HG03565 (cell line): ENCODE measurements at regions not wholly inside any gene's neighbourhood (a gene's known extent, or its start where the extent isn't known, plus 50 kb on each side); places are given as distances from the start of the nearest gene placed in this dataset.

Experiments used
- ATAC-seq: cut with Tn5 transposase; IDR thresholded peaks from one replicate; pipeline ENCODE4 v1.9.1; 2021; ENCODE audit warnings: mild to moderate bottlenecking, moderate library complexity; ENCODE audit not compliant: unreplicated experiment

DNA sequence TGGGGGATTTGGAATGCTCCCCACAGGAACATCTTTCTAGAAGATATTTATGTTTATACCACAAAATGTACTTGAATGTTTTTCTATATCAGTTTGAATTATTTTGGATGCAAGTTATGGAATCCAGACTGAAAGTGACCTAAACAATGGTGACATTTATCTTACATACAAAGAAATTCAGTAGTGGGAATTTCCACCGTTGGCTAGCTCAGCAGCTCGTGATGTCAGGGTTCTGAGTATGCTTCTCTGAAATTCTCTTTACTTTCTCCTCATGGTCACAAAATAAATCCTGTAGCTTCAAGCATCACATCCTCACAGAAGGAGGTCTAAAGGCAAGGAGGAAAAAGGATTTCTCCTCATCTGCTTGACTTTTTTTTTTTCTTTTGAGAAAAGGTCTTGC, 105.3 kb downstream of the AKAIN1 start:
- no peak for ATAC-seq

- no peak for ATAC-seq
Observed at GRCh38 chr18:5075297-5075696, 121.8 kb downstream of the AKAIN1 start.

DNA sequence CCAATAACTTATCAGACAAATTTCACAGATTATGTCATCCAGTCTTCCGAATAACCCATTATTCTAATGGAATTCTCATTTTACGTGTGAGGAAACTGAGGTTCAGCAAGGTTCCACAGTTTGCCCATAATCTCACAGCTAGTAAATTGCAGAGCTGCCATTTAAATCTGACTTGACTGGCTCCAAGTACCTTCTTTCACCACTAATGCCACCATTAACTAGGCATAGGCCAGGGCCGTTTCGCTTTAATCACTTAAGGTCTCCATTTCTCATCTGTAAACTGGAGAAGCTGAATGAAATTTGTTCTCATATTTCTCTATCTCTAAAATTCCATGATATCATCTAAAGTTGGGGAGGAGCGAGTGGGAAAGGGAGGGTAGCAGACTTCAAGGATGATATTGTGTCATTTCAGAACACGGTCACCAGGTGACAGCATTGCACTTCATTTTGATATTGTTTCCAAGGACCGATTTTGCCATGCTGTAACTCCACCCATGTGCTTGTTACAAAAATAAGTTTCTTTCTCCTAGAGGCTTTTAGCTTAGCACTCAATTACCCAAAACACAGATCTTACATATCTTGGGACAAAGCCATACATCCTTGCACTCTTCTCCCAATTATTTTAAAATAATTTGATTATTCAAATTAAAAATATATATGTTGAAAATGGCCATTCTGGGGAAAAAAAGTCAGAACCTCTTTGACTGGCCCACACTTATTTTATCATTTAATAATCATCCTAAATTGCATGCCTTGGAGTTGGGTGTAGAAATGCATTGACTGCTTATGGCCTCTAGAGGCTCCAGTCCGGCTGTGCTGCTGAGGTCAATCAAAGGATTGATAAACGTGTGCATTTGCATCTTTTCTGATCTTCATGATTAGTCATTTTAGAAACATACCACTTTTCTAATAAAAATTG, 123.8 kb downstream of the AKAIN1 start:
- ATAC-seq: peak; percentile 66

- ATAC-seq: no peak
Observed at GRCh38 chr18:5068851-5069250, 128.2 kb downstream of the AKAIN1 start.

- no peak for ATAC-seq
Observed at GRCh38 chr18:5066380-5066977, 130.6 kb downstream of the AKAIN1 start.

- no peak for ATAC-seq
Observed at GRCh38 chr18:5065615-5066014, 131.4 kb downstream of the AKAIN1 start.

DNA sequence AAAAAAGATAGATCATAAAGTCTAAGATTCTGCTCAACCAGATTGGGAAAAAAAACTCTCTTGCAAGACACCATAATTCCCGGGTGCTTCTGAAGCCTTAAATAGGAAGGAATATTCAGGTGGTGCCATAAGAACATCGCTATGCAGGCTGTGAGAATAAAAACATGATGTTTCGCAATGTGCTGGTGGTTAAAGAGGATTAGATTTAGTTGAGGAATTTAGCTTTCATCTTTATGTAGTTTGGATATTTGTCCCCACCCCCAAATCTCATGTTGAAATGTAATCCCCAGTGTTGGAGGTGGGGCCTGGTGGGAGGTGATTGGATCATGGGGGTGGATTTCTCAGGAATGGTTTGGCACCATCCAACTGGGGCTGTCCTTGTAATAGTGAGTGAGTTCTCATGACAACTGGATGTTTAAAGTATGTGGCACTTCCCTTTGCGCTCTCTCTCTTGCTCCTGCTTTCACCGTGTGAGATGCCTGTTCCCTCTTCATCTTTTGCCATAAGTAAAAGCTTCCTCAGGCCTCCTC, 132.2 kb downstream of the AKAIN1 start:
- ATAC-seq: no peak

DNA sequence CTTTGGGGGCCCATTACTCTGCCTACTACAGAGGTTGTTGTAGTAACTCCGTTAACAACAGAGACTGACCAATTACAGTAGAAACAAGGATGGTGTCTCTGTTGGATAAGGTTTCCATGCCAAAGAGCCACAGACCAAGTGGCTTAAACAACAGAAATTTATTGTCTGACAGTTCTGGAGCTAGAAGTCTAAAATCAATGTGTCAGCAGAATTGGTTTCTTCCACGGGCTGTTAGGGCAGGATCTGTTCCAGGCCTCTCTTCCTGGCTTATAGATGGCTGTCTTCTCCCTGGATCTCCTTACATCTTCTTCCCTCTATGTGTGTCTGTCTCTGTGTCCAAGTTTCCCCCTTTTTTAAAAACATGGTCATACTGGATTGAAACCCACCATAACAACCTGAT, 135.3 kb downstream of the AKAIN1 start:
- no peak for ATAC-seq

DNA sequence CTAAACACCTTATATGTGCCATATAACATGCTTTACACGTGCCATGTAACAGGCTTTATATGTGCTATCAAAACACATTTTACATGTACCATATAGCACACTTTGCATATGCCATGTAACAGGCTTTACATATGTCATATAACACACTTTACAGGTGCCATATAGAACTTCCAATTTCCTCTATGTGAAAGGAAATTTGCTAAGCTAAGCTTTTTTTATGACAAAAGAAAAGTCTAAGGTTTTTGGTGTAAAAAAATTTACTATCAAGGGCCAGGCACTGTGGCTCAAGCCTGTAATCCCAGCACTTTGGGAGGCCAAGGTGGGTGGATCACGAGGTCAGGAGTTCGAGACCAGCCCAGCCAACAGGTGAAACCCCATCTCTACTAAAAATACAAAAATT, 136.5 kb downstream of the AKAIN1 start:
- no peak for ATAC-seq

DNA sequence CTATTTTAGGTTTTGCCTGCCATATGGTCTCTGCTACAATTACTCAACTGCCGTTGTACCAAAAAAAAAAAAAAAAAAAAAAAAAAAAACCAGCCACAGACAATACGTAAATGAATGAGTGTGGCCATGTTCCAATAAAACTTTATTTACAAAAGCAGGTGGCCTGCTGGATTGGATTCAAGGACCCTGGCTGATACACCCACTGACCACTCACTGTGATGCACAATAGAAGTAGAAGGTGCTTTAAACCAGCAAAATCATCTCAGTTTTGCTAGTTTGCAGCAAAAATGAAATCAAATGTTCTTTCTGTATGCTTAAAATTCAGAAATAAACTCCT, 137.4 kb downstream of the AKAIN1 start:
- ATAC-seq: no peak

GRCh38 chr18:5058768-5059695, 138.0 kb downstream of the AKAIN1 start:
- ATAC-seq: peak; percentile 51

DNA sequence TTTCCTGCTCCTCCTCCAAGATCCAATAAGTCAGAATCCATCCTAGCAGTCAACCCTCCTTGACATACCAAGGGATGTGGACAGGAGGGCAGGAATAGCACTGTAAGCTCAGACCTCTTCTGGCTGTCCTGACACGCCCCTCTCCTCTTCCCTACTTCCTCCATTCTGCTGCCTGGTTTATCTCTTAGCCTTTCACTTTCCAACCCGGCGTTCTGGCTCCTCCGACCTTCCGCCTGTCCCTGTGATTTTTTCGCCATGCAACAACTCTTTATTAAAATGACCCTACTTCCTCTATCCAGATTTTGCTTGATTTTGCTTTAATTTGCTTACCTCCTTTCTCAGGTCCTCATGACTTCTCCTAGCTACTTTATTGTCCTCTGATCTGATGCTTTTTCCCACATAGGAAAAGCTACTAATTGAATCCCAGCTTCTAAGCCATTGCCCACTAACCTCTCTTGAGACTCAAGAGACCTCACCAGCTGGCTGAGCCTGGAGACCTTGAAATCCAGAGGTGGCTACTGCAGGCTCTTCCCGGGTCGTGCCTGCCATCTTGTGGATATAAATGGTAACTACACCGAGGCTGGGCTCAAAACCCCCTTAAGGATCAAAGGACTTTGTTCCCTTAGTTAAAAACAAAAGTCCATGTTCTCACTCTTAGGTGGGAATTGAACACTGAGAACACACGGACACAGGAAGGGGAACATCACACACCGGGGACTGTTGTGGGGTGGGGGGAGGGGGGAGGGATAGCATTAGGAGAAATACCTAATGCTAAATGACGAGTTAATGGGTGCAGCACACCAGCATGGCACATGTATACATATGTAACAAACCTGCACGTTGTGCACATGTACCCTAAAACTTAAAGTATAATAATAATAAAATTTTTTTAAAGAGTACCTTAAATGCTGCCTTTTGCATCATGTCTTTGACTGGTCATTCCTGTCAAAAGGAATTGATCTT, 139.4 kb downstream of the AKAIN1 start:
- ATAC-seq: peak; percentile 76

DNA sequence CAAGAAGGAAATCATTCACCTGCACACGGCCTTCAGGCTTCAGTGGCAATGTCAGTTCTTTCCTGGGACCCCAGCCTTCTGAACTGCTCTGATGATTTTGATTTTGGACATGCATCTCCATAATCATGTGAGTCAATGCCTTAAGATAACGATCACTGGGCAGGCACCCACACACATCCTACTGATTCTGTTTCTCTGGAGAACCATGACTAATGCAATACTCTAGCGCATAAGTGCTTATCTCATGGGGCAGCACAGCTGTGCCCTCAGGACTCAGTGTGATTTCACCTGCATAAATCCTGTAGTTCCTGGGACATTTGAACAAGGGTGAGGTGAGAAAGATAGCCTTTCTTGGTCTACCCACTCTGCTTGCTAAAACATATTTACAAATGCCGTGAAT, 144.6 kb downstream of the AKAIN1 start:
- no peak for ATAC-seq

GRCh38 chr18:5051207-5051606, 145.8 kb downstream of the AKAIN1 start:
- ATAC-seq: no peak

- no peak for ATAC-seq
Observed at GRCh38 chr18:5049124-5049523, 147.9 kb downstream of the AKAIN1 start.

- ATAC-seq: no peak
Observed at GRCh38 chr18:5040476-5040875, 156.6 kb downstream of the AKAIN1 start.

DNA sequence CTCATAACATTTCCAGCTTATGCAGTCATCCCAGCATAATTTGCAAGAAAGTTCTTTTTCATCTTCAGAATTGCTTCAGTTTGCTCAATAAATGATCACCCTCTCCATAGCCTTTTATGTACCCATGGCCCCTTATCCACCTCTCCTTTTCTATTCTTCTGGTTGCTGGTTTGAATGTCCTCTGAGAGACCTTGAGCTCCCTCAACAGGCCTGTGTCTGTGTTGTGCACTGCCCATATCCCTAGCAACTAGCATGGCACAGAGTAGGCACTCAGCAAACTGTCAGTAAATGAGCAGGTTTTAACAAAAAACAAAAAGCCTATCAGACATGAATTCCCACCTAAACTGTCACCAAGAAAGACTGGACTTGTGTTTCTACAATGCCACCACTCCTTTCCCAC, 160.5 kb downstream of the AKAIN1 start:
- ATAC-seq: no peak

GRCh38 chr18:5031216-5031615, 165.8 kb downstream of the AKAIN1 start:
- no peak for ATAC-seq

- ATAC-seq: no peak
Observed at GRCh38 chr18:5030636-5031035, 166.4 kb downstream of the AKAIN1 start.

DNA sequence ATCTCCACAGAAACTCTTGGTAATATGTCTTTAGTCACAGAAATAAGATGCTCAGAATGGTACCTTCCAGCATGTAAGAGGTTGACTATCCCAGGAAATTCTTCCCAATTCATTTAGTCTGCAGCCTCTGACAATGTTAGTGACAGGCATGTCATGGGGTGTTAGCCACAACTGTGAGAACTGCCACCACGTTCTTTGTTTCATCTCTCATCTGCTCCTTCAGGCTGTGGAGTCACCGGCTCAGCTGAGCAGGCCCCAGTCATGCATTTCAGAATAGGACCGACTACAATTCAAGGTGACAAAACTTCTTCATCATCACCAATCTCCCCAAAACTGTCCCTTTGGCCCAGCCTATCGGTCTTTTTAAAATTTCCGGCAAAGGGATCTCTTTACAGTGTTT, 167.5 kb downstream of the AKAIN1 start:
- no peak for ATAC-seq
